Uterus (tissue), 2 donors: ENCODE measurements at regions not wholly inside any gene's neighbourhood (a gene's known extent, or its start where the extent isn't known, plus 50 kb on each side); places are given as distances from the start of the nearest gene placed in this dataset.

Source experiments
- POLR2A ChIP-seq, 2 donors: fragments of 450-650 bp; IDR thresholded peaks; one replicate each; pipeline ENCODE4 v1.6.1; 2016; ENCODE audit warnings: antibody characterized with exemption in 2 of 2, mild to moderate bottlenecking in 1 of 2, moderate library complexity in 1 of 2
- TF ChIP-seq, protein P1 (sequence below), 4 experiments: fragments of 200-600 bp in 2 of 4; fragments of 450-650 bp in 2 of 4; sonication (generic) in 2 of 4; IDR thresholded peaks; one replicate each; pipeline ENCODE4 v1.5.1; 2016 to 2019; ENCODE audit warnings: antibody characterized with exemption in 4 of 4, mild to moderate bottlenecking in 2 of 4, moderate library complexity in 1 of 4

DNA sequence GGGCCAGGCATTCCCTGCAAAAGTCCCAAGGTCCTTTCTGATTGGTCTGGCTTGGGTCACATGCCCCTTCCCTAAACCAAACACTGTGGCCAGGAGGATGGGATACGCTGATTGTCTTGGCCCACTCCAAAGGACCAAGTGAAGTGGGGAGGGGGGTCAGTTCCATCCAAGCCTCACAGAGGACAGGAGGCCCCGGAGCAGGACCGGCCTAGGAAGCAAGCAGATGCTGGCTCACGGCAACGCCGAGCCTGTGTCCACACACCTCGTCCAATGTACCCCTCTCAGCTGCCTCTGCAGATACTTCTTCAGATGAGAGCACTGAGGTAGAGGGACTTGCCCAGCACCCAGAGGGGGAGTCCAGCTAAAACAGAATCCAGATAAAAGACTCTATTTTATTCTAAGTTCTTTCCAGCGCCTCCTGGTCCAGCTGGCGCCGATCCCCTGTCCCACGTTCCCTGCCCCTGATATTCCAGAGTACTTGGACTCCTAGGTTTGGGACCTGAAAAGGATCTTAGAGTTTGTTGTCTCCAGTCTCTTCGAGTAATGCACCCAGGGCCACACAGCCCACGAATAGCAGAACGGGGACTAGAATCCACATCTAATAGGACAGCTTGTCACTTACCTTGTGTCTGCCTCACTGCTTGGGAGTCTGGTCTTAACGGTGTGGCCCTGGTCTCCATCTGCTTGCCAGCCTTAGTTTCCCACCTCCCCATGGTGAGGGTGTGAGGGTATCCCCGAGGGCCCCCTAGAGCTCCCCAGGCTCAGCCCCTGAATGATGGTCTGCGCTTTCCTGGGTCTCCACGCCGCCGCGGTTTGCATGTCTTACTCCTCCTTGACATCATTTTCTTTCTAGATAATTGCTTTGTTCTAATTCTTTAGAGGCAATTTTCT is 72.4 kb upstream of the UNC5A start:
- TF ChIP-seq, protein P1, sequence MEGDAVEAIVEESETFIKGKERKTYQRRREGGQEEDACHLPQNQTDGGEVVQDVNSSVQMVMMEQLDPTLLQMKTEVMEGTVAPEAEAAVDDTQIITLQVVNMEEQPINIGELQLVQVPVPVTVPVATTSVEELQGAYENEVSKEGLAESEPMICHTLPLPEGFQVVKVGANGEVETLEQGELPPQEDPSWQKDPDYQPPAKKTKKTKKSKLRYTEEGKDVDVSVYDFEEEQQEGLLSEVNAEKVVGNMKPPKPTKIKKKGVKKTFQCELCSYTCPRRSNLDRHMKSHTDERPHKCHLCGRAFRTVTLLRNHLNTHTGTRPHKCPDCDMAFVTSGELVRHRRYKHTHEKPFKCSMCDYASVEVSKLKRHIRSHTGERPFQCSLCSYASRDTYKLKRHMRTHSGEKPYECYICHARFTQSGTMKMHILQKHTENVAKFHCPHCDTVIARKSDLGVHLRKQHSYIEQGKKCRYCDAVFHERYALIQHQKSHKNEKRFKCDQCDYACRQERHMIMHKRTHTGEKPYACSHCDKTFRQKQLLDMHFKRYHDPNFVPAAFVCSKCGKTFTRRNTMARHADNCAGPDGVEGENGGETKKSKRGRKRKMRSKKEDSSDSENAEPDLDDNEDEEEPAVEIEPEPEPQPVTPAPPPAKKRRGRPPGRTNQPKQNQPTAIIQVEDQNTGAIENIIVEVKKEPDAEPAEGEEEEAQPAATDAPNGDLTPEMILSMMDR (IDR thresholded peaks at IDR 0.05), result no peak
- no peak for TF ChIP-seq POLR2A (IDR thresholded peaks at IDR 0.05)
